IPS-18a (cell line): ENCODE measurements at regions not wholly inside any gene's neighbourhood (a gene's known extent, or its start where the extent isn't known, plus 50 kb on each side); places are given as distances from the start of the nearest gene placed in this dataset.

ENCODE experiments used
- H3K27ac ChIP-seq: one replicate; pipeline ENCODE4 v1.5.1; 2013; ENCODE audit warnings: low read length
- H3K27me3 ChIP-seq: one replicate; pipeline ENCODE4 v1.6.1; 2013; ENCODE audit warnings: mild to moderate bottlenecking, low read length; ENCODE audit not compliant: control insufficient read depth, insufficient read depth
- H3K36me3 ChIP-seq: one replicate; pipeline ENCODE4 v1.6.1; 2013; ENCODE audit warnings: low read depth, low read length; ENCODE audit not compliant: control insufficient read depth
- H3K4me1 ChIP-seq: one replicate; pipeline ENCODE4 v1.6.1; 2013; ENCODE audit warnings: low read depth, low read length; ENCODE audit not compliant: control insufficient read depth
- H3K4me3 ChIP-seq: one replicate; pipeline ENCODE4 v1.5.1; 2013; ENCODE audit warnings: low read length
- H3K9ac ChIP-seq: one replicate; pipeline ENCODE4 v1.6.1; 2013; ENCODE audit warnings: mild to moderate bottlenecking, low read length, moderate library complexity
- H3K9me3 ChIP-seq: one replicate; pipeline ENCODE4 v1.6.1; 2013; ENCODE audit warnings: low read depth, low read length; ENCODE audit not compliant: control insufficient read depth

- Histone ChIP-seq H3K4me3 (no peak overlapping the region), H3K4me1 (no peaks in the 10 kb centered on the region), H3K27ac (no peak overlapping the region), H3K36me3 (no peaks in the 10 kb centered on the region), H3K9ac (no peak overlapping the region), H3K27me3 (no peaks in the 10 kb centered on the region), H3K9me3 (no peaks in the 10 kb centered on the region)
Measured at GRCh38 chr2:215845839-215846586, 167.3 kb downstream of the MREG start.

GRCh38 chr2:215843579-215843978, 169.8 kb downstream of the MREG start:
- Histone ChIP-seq H3K27me3 (no peaks in the 10 kb centered on the region), H3K4me1 (no peaks in the 10 kb centered on the region), H3K9ac (no peak overlapping the region), H3K36me3 (no peaks in the 10 kb centered on the region), H3K27ac (no peak overlapping the region), H3K9me3 (no peaks in the 10 kb centered on the region), H3K4me3 (no peak overlapping the region)

- Histone ChIP-seq H3K27me3 (no peaks in the 10 kb centered on the region), H3K9ac (no peak overlapping the region), H3K27ac (no peak overlapping the region), H3K9me3 (no peaks in the 10 kb centered on the region), H3K36me3 (no peaks in the 10 kb centered on the region), H3K4me1 (no peaks in the 10 kb centered on the region), H3K4me3 (no peak overlapping the region)
Measured at GRCh38 chr2:215841175-215841816, 172.1 kb downstream of the MREG start.

- Histone ChIP-seq H3K36me3 (no peaks in the 10 kb centered on the region), H3K9me3 (no peaks in the 10 kb centered on the region), H3K27ac (no peak overlapping the region), H3K4me3 (no peak overlapping the region), H3K27me3 (no peaks in the 10 kb centered on the region), H3K9ac (no peak overlapping the region), H3K4me1 (no peaks in the 10 kb centered on the region)
Measured at GRCh38 chr2:215839816-215840215, 173.5 kb downstream of the MREG start.

- no peak overlapping the region for H3K9ac ChIP-seq
- no peaks in the 10 kb centered on the region for H3K4me1 ChIP-seq
- H3K9me3 ChIP-seq: no peaks in the 10 kb centered on the region
- H3K4me3 ChIP-seq: no peak overlapping the region
- no peaks in the 10 kb centered on the region for H3K36me3 ChIP-seq
- H3K27ac ChIP-seq: no peak overlapping the region
- no peaks in the 10 kb centered on the region for H3K27me3 ChIP-seq
Measured at GRCh38 chr2:215839309-215839708, 174.0 kb downstream of the MREG start.

GRCh38 chr2:215836881-215837280, 176.5 kb downstream of the MREG start:
- no peaks in the 10 kb centered on the region for H3K36me3 ChIP-seq
- no peaks in the 10 kb centered on the region for H3K9me3 ChIP-seq
- H3K4me1 ChIP-seq: no peaks in the 10 kb centered on the region
- H3K4me3 ChIP-seq: no peak overlapping the region
- no peak overlapping the region for H3K9ac ChIP-seq
- no peak overlapping the region for H3K27ac ChIP-seq
- no peaks in the 10 kb centered on the region for H3K27me3 ChIP-seq

GRCh38 chr2:215835657-215836056, 177.7 kb downstream of the MREG start:
- no peaks in the 10 kb centered on the region for H3K4me1 ChIP-seq
- H3K4me3 ChIP-seq: no peak overlapping the region
- no peak overlapping the region for H3K27ac ChIP-seq
- H3K9ac ChIP-seq: no peak overlapping the region
- H3K9me3 ChIP-seq: no peaks in the 10 kb centered on the region
- no peaks in the 10 kb centered on the region for H3K27me3 ChIP-seq
- H3K36me3 ChIP-seq: no peaks in the 10 kb centered on the region

- H3K27me3 ChIP-seq: no peaks in the 10 kb centered on the region
- H3K4me3 ChIP-seq: no peak overlapping the region
- no peaks in the 10 kb centered on the region for H3K9me3 ChIP-seq
- no peaks in the 10 kb centered on the region for H3K4me1 ChIP-seq
- H3K36me3 ChIP-seq: no peaks in the 10 kb centered on the region
- no peak overlapping the region for H3K9ac ChIP-seq
- no peak overlapping the region for H3K27ac ChIP-seq
Measured at GRCh38 chr2:215835231-215835630, 178.1 kb downstream of the MREG start.

GRCh38 chr2:215833531-215834162, 179.7 kb downstream of the MREG start:
- no peaks in the 10 kb centered on the region for H3K9me3 ChIP-seq
- H3K4me1 ChIP-seq: no peaks in the 10 kb centered on the region
- no peak overlapping the region for H3K9ac ChIP-seq
- H3K4me3 ChIP-seq: no peak overlapping the region
- no peaks in the 10 kb centered on the region for H3K27me3 ChIP-seq
- H3K27ac ChIP-seq: no peak overlapping the region
- H3K36me3 ChIP-seq: no peaks in the 10 kb centered on the region

GRCh38 chr2:215832791-215833190, 180.6 kb downstream of the MREG start:
- Histone ChIP-seq H3K9ac (no peak overlapping the region), H3K4me3 (no peak overlapping the region), H3K27me3 (no peaks in the 10 kb centered on the region), H3K27ac (no peak overlapping the region), H3K4me1 (no peaks in the 10 kb centered on the region), H3K9me3 (no peaks in the 10 kb centered on the region), H3K36me3 (no peaks in the 10 kb centered on the region)

- Histone ChIP-seq H3K9me3 (no peaks in the 10 kb centered on the region), H3K27me3 (no peaks in the 10 kb centered on the region), H3K36me3 (no peaks in the 10 kb centered on the region), H3K9ac (no peak overlapping the region), H3K4me3 (no peak overlapping the region), H3K4me1 (no peaks in the 10 kb centered on the region), H3K27ac (no peak overlapping the region)
Measured at GRCh38 chr2:215831296-215831913, 181.9 kb downstream of the MREG start.
